HT1080 (cell line): ENCODE measurements at regions not wholly inside any gene's neighbourhood (a gene's known extent, or its start where the extent isn't known, plus 50 kb on each side); places are given as distances from the start of the nearest gene placed in this dataset.

Source experiments
- DNase-seq: peaks from one replicate; pipeline ENCODE4 v3.0.0-alpha.2; 2015; ENCODE audit warnings: low read depth

- DNase-seq: no peak
These were observed 138.9 kb downstream of the TOMM20 start for GRCh38 chr1:234989479-234990327.

- DNase-seq: no peak
These were observed 139.6 kb downstream of the TOMM20 start for GRCh38 chr1:234989019-234989418.

- DNase-seq: no peak
These were observed 140.1 kb downstream of the TOMM20 start for GRCh38 chr1:234988536-234988935.

GRCh38 chr1:234988155-234988517 lies 140.5 kb downstream of the TOMM20 start:
- no peak for DNase-seq

- peak; percentile 52 for DNase-seq
These were observed 141.1 kb downstream of the TOMM20 start for GRCh38 chr1:234987415-234988154.

GRCh38 chr1:234986750-234987414 lies 141.8 kb downstream of the TOMM20 start:
- DNase-seq: no peak

- DNase-seq: no peak
These were observed 142.9 kb downstream of the TOMM20 start for GRCh38 chr1:234985516-234986294.

GRCh38 chr1:234985007-234985370 lies 143.6 kb downstream of the TOMM20 start:
- no peak for DNase-seq

GRCh38 chr1:234983564-234984238 lies 144.9 kb downstream of the TOMM20 start:
- DNase-seq: no peak

GRCh38 chr1:234981758-234982157 lies 146.9 kb downstream of the TOMM20 start:
- no peak for DNase-seq

- peak; percentile 98 for DNase-seq
These were observed 147.8 kb downstream of the TOMM20 start for GRCh38 chr1:234980645-234981396.

- no peak for DNase-seq
These were observed 148.4 kb downstream of the TOMM20 start for GRCh38 chr1:234980291-234980644.

GRCh38 chr1:234979296-234980279 lies 149.0 kb downstream of the TOMM20 start:
- no peak for DNase-seq

GRCh38 chr1:234978397-234979295 lies 150.0 kb downstream of the TOMM20 start:
- no peak for DNase-seq

- no peak for DNase-seq
These were observed 150.7 kb downstream of the TOMM20 start for GRCh38 chr1:234977875-234978396.

- no peak for DNase-seq
These were observed 151.6 kb downstream of the TOMM20 start for GRCh38 chr1:234976861-234977680.
